Esophagus muscularis mucosa (tissue), 3 donors: ENCODE measurements at regions not wholly inside any gene's neighbourhood (a gene's known extent, or its start where the extent isn't known, plus 50 kb on each side); places are given as distances from the start of the nearest gene placed in this dataset.

ENCODE experiments used
- CTCF ChIP-seq, 3 experiments: fragments of 200-600 bp in 2 of 3; fragments of 450-650 bp in 1 of 3; sonication (generic) in 2 of 3; IDR thresholded peaks; one replicate each; pipeline ENCODE4 v1.5.1; 2017 to 2019; ENCODE audit warnings: antibody characterized with exemption in 3 of 3, mild to moderate bottlenecking in 2 of 3, moderate library complexity in 1 of 3
- EP300 ChIP-seq: sonication (generic); formaldehyde crosslinking; IDR thresholded peaks from one replicate; pipeline ENCODE4 v1.6.1; 2017; ENCODE audit warnings: antibody characterized with exemption

GRCh38 chr18:41655074-41655473 is 300.0 kb upstream of the PIK3C3 start:
- TF ChIP-seq CTCF (IDR thresholded peaks at IDR 0.05) (no peak), EP300 (no peak)
